Left lobe of liver (tissue), 2 donors: ENCODE measurements at regions not wholly inside any gene's neighbourhood (a gene's known extent, or its start where the extent isn't known, plus 50 kb on each side); places are given as distances from the start of the nearest gene placed in this dataset.
A peak's percentile ranks its signal among the peaks of the same experiment; 100 is the strongest.

Experiments
- ATAC-seq: fragments of 200-7000 bp; cut with Tn5 transposase; one replicate; pipeline ENCODE4 v1.9.1; 2020; ENCODE audit warnings: mild to moderate bottlenecking, moderate library complexity
- DNase-seq: peaks from one replicate; pipeline ENCODE4 v3.0.0-alpha.2; 2020; ENCODE audit warnings: low spot score
- donor health status: DM: no; HTN: no; CAD: no; lungs with moderate emphysema.
- donor health status: DM: no; HTN: yes; CAD: no.

- no peak for DNase-seq
- no peak for ATAC-seq
These were observed 635.6 kb downstream of the TRAM1L1 start for GRCh38 chr4:116449764-116450163.

- no peak for ATAC-seq
- no peak for DNase-seq
These were observed 641.3 kb downstream of the TRAM1L1 start for GRCh38 chr4:116444117-116444516.

GRCh38 chr4:116438981-116439729, 646.2 kb downstream of the TRAM1L1 start:
- ATAC-seq = no peak

GRCh38 chr4:116438417-116438816, 647.0 kb downstream of the TRAM1L1 start:
- ATAC-seq = no peak

More at GRCh38 chr4:116438981-116439729, 646.2 kb downstream of the TRAM1L1 start:
- no peak for DNase-seq

GRCh38 chr4:116427666-116428065, 657.7 kb downstream of the TRAM1L1 start:
- ATAC-seq = no peak
- no peak for DNase-seq

More at GRCh38 chr4:116438417-116438816, 647.0 kb downstream of the TRAM1L1 start:
- DNase-seq = no peak

GRCh38 chr4:116413222-116413621, 672.2 kb downstream of the TRAM1L1 start:
- no peak for ATAC-seq

GRCh38 chr4:116401293-116401692, 684.1 kb downstream of the TRAM1L1 start:
- ATAC-seq (no peak), DNase-seq (no peak)

More at GRCh38 chr4:116413222-116413621, 672.2 kb downstream of the TRAM1L1 start:
- DNase-seq = no peak

- DNase-seq = no peak
- no peak for ATAC-seq
These were observed 684.9 kb downstream of the TRAM1L1 start for GRCh38 chr4:116400480-116400879.

GRCh38 chr4:116397714-116398113, 687.7 kb downstream of the TRAM1L1 start:
- DNase-seq (no peak), ATAC-seq (no peak)

- DNase-seq (no peak), ATAC-seq (no peak)
These were observed 688.1 kb downstream of the TRAM1L1 start for GRCh38 chr4:116397291-116397690.

- ATAC-seq (no peak), DNase-seq (no peak)
These were observed 690.0 kb downstream of the TRAM1L1 start for GRCh38 chr4:116395408-116395807.

GRCh38 chr4:116391020-116391419, 694.4 kb downstream of the TRAM1L1 start:
- ATAC-seq (no peak), DNase-seq (no peak)

GRCh38 chr4:116389139-116389538, 696.2 kb downstream of the TRAM1L1 start:
- DNase-seq (no peak), ATAC-seq (no peak)

- no peak for DNase-seq
- no peak for ATAC-seq
These were observed 697.4 kb downstream of the TRAM1L1 start for GRCh38 chr4:116387937-116388474.

- DNase-seq = no peak
- no peak for ATAC-seq
These were observed 698.5 kb downstream of the TRAM1L1 start for GRCh38 chr4:116386856-116387255.

GRCh38 chr4:116385583-116385982, 699.8 kb downstream of the TRAM1L1 start:
- ATAC-seq = no peak
- DNase-seq = no peak

GRCh38 chr4:116374815-116375214, 710.6 kb downstream of the TRAM1L1 start:
- no peak for ATAC-seq
- DNase-seq = no peak

GRCh38 chr4:116362583-116362982, 722.8 kb downstream of the TRAM1L1 start:
- DNase-seq (no peak), ATAC-seq (no peak)

GRCh38 chr4:116361790-116362189, 723.6 kb downstream of the TRAM1L1 start:
- DNase-seq (no peak), ATAC-seq (peak; percentile 5)

GRCh38 chr4:116358633-116359222, 726.6 kb downstream of the TRAM1L1 start:
- peak; percentile 99 for ATAC-seq
- DNase-seq = peak; percentile 74

- peak; percentile 21 for ATAC-seq
- no peak for DNase-seq
These were observed 727.6 kb downstream of the TRAM1L1 start for GRCh38 chr4:116357758-116358157.

GRCh38 chr4:116346750-116347149, 738.6 kb downstream of the TRAM1L1 start:
- DNase-seq (no peak), ATAC-seq (no peak)
